Skeletal muscle satellite cell (primary cell): ENCODE measurements at regions not wholly inside any gene's neighbourhood (a gene's known extent, or its start where the extent isn't known, plus 50 kb on each side); places are given as distances from the start of the nearest gene placed in this dataset.

Experiments
- H3K27me3 ChIP-seq: 2 replicates; pipeline ENCODE4 v1.7.0; 2013; ENCODE audit warnings: low read length; ENCODE audit not compliant: control insufficient read depth, insufficient read depth
- H3K36me3 ChIP-seq: 2 replicates; pipeline ENCODE4 v1.7.0; 2013; ENCODE audit warnings: mild to moderate bottlenecking, control low read depth, low read length; ENCODE audit not compliant: insufficient read depth
- H3K4me1 ChIP-seq: 2 replicates; pipeline ENCODE4 v1.7.0; 2013; ENCODE audit warnings: low read length; ENCODE audit not compliant: control insufficient read depth, insufficient read depth
- H3K4me2 ChIP-seq: 2 replicates; pipeline ENCODE4 v1.7.0; 2013; ENCODE audit warnings: mild to moderate bottlenecking, low read length
- H3K4me3 ChIP-seq: 2 replicates; pipeline ENCODE4 v1.7.0; 2013; ENCODE audit warnings: low read length
- H3K9ac ChIP-seq: 2 replicates; pipeline ENCODE4 v1.7.0; 2013; ENCODE audit warnings: mild to moderate bottlenecking, low read depth, low read length, moderate library complexity
- H3K9me3 ChIP-seq: replicated peaks from 2 replicates; pipeline ENCODE4 v1.7.0; 2013; ENCODE audit warnings: mild to moderate bottlenecking, control low read depth, low read length

DNA sequence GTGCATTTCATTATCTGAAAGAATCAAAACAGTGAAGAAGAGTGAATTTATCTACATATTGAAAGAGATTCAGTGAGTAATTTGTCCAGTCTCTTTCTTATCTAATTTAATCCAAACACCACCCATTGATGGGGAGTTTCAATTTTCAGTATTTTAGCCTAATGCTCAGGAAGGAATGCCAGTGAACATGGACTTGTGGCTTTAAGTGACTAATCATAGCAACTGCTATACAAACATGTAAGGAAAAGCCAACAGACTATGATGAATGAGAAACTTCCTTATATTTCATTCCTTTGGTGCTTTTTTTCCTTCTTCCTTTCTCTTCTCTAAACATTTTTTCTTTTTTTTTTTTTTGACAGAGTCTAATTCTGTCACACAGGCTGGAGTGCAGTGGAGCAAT lies 885.8 kb downstream of the KCNJ2 start:
- Histone ChIP-seq H3K9me3 (no peaks in the 10 kb centered on the region), H3K36me3 (no peaks in the 10 kb centered on the region), H3K4me3 (no peak overlapping the region), H3K9ac (no peak overlapping the region), H3K4me2 (no peak overlapping the region), H3K4me1 (no peaks in the 10 kb centered on the region), H3K27me3 (no peaks in the 10 kb centered on the region)

DNA sequence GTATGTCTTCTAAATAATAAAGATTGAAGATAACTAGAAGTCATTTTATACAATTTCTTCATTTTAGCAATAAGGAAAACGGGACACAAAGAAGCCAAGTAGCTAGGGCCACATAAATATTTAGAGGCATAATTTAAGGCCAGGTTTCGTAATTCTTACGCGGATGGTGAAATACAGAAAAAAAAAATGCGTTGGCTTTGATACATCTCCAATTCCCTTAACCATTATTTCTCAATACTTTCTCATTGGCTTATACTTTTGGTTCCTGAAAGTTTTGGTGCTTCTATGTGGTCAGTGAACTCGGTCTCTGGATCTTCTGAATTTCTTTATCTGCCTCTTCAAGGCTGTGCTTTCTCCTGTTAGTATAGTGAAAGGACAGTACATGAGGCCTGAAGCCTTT lies 888.1 kb downstream of the KCNJ2 start:
- Histone ChIP-seq H3K9ac (no peak overlapping the region), H3K4me2 (no peak overlapping the region), H3K27me3 (no peaks in the 10 kb centered on the region)

DNA sequence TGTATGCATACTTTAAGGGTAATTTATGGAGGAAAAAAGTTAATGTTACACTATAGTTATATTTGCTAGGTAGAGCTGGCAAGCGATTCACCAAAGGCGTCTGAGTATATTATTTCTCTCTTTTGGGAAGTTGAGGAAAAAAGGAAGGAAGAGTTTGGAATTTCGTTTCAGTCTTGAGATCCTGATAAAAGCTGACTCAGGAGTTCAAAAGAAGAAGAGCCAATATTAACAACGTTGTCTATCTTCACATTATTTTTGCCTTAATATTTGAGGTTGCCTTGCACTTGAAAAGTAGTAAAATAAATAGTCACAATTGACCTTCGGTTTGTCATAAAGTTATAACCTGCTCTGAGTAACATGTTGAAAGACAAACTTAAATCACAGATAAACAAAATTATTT lies 888.6 kb downstream of the KCNJ2 start:
- Histone ChIP-seq H3K9ac (no peak overlapping the region), H3K4me2 (no peak overlapping the region), H3K9me3 (no peaks in the 10 kb centered on the region), H3K27me3 (no peaks in the 10 kb centered on the region), H3K4me1 (no peaks in the 10 kb centered on the region), H3K36me3 (no peaks in the 10 kb centered on the region), H3K4me3 (no peak overlapping the region)

More for the DNA sequence above, 888.1 kb downstream of the KCNJ2 start:
- Histone ChIP-seq H3K36me3 (no peaks in the 10 kb centered on the region), H3K4me1 (no peaks in the 10 kb centered on the region), H3K9me3 (no peaks in the 10 kb centered on the region), H3K4me3 (no peak overlapping the region)

DNA sequence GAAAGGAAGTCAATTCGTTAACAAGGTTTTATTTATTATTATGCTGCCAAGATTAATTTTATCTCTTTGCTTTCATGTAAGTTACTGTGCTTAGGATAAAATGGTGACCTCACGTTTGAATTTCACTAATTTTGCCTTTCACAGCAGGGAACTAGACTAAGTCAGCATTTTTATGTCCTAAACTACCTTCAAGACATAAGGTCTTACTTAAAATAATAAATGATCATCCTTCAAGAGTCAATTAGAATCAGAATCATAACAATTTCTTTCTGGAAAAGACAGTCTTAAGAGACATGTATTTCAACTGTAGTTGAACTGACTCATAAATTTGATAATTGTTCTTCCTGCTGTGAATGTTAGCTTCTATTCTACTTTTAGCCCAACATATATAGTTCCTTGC lies 893.8 kb downstream of the KCNJ2 start:
- Histone ChIP-seq H3K4me3 (no peak overlapping the region), H3K4me2 (no peak overlapping the region), H3K9me3 (no peaks in the 10 kb centered on the region), H3K27me3 (no peaks in the 10 kb centered on the region), H3K4me1 (no peaks in the 10 kb centered on the region), H3K9ac (no peak overlapping the region), H3K36me3 (no peaks in the 10 kb centered on the region)

DNA sequence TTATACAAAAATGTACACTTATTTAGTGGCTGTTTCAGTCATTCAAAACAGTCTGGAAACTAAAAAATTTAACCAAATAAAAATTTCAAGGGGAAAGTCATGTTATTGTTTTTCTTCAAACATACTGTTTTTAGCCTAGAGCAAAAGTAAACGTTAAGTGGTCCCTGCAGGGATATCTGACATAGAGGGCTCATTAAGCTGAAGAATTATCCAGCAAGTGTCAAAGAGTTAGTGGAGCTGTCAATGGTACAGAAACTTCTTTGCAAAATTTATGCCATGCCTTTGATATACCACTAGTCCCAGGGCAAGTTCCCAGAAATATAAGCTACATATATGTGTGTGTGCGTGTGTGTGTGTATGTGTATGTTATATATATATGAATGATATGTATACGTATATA lies 894.2 kb downstream of the KCNJ2 start:
- no peak overlapping the region for H3K4me2 ChIP-seq
- no peaks in the 10 kb centered on the region for H3K9me3 ChIP-seq
- no peak overlapping the region for H3K4me3 ChIP-seq
- no peak overlapping the region for H3K9ac ChIP-seq
- H3K4me1 ChIP-seq: no peaks in the 10 kb centered on the region
- H3K27me3 ChIP-seq: no peaks in the 10 kb centered on the region
- H3K36me3 ChIP-seq: no peaks in the 10 kb centered on the region

DNA sequence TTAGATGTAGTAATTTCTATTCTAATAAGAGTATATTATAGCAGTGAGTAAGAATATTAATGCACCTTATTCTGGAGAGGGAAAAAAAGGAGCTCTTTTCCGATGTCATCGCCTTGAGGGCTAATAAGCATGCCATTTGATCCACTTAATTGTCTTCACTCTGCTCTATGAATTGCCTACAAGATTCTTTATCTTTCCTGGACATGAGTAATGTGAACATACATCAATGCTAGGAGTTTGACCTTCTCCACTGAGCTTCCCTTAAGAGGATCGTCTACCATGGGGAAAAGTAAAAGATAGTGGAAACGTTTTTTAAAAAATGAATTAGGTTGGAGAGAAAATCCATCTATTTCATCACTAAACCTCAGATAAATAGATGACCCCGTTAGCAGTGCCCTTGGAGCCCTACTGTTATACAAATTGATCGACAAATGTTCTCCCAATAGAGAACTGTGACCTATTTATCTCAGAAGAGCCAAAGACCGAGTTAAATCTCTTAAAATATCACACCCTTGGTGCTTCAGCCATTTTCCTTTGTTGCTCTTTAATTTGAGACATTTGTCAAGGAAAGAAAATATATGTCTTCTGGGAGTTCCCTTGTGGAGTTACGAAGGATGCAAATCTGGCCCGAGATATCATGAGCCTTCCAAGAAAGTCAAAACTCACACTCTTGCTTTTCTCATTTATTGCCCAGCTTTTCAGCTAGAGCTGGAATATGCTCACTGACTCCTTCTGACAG lies 898.5 kb downstream of the KCNJ2 start:
- no peaks in the 10 kb centered on the region for H3K9me3 ChIP-seq
- H3K4me3 ChIP-seq: no peak overlapping the region
- no peak overlapping the region for H3K4me2 ChIP-seq
- H3K36me3 ChIP-seq: no peaks in the 10 kb centered on the region
- H3K9ac ChIP-seq: no peak overlapping the region
- H3K27me3 ChIP-seq: no peaks in the 10 kb centered on the region
- H3K4me1 ChIP-seq: peaks cover 14% of the 10 kb centered on the region

DNA sequence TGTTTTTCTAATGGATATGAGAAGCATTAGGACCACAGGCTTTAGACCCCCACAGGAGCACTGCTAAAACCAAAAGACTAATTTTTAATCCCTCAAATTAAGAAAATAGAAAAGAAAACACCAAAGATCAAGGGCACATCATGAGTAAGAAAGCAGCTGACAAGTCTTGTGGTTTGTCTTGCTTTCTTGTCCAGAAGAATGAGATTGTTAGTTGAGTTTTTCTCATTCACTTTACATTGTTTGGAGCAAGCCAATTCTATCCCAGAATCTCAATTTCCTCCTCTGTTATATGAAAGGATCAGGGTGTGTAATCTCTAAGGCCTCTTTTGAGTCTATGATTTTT lies 899.0 kb downstream of the KCNJ2 start:
- H3K9me3 ChIP-seq: no peaks in the 10 kb centered on the region
- peaks cover 14% of the 10 kb centered on the region for H3K4me1 ChIP-seq
- H3K27me3 ChIP-seq: no peaks in the 10 kb centered on the region
- no peak overlapping the region for H3K4me3 ChIP-seq
- no peaks in the 10 kb centered on the region for H3K36me3 ChIP-seq
- no peak overlapping the region for H3K4me2 ChIP-seq
- no peak overlapping the region for H3K9ac ChIP-seq

DNA sequence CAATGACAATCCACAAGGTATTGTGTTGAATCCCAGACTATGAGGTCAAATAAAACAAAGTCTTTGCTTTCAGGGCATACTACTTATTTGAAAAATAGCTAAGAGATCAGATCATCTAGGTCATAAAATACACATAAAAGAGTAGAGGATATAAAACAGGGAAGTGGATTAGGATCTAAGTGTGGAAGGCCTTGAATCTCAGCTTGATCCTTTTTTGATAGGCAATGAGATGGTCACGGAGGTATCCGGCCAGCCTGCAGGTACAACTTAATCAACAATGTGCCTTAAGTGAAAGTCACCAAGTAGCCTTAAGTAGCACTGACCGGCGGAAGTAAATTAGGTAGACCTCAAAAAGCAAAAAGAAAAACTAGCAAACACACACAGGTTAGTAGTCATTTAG lies 901.7 kb downstream of the KCNJ2 start:
- Histone ChIP-seq H3K9me3 (no peaks in the 10 kb centered on the region), H3K4me2 (no peak overlapping the region), H3K4me1 (peaks cover 14% of the 10 kb centered on the region), H3K36me3 (no peaks in the 10 kb centered on the region), H3K9ac (peak overlapping the region; percentile 30), H3K4me3 (no peak overlapping the region), H3K27me3 (no peaks in the 10 kb centered on the region)

DNA sequence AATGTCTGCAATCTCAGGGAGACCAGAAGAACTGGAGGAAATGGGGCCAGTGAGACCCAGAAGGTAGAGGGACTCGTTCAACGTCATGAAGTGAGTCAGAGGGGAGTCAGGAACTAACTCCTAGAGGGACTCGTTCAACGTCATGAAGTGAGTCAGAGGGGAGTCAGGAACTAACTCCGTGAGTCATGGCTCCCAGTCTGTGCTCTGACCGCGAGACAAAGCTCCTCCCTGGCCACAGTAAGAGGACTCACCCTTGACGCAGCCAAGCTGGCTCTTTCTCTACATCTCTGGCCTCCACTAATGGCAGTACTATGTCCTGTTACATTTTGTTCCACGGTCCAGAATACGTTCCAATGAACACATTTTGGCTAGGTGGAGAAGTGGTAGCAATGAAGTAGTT lies 902.5 kb downstream of the KCNJ2 start:
- Histone ChIP-seq H3K4me1 (peaks cover 14% of the 10 kb centered on the region), H3K9me3 (no peaks in the 10 kb centered on the region), H3K27me3 (no peaks in the 10 kb centered on the region), H3K9ac (peak overlapping the region; percentile 56), H3K36me3 (no peaks in the 10 kb centered on the region), H3K4me2 (peak overlapping the region; percentile 56), H3K4me3 (peak overlapping the region; percentile 31)

DNA sequence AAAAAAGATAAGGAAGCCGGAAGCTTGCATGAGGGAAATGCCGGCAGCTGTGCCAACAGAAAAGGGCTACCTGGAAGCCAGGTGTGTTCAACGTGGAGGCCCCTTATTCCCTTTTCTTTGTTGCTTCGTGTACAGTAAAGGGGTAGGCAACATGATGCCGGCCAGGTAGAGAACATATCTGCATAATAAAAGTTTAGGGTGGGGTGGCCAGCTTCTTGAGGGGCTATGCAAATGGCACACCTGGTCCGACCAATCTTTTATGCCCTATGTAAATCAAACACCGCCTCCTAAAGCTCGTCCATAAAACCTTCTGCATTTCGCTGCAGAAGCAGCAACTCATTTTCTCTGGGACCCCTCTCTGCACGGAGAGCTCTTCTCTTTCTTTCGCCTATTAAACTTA lies 911.6 kb downstream of the KCNJ2 start:
- no peak overlapping the region for H3K4me3 ChIP-seq
- no peak overlapping the region for H3K4me2 ChIP-seq
- no peaks in the 10 kb centered on the region for H3K27me3 ChIP-seq
- H3K4me1 ChIP-seq: no peaks in the 10 kb centered on the region
- no peaks in the 10 kb centered on the region for H3K9me3 ChIP-seq
- H3K36me3 ChIP-seq: no peaks in the 10 kb centered on the region
- no peak overlapping the region for H3K9ac ChIP-seq

DNA sequence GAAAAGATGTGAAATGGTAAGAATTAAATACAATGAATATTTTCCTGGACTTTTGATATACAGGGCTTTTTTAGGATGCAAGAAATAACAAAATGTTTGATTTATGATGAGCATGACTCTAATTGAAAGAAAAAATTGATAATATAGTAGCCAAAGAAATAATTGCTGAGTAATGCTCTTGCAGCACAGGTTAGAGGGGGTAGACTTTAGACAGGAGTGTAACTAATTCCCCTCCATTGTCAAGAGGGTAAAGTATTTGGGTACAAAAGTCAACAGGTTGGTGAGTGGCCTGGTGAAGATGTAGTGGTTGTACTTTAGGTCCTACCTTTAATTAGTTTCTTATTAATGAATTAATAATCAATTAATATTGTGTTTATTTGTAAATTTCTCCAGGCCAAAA lies 912.3 kb downstream of the KCNJ2 start:
- no peak overlapping the region for H3K4me3 ChIP-seq
- H3K9ac ChIP-seq: no peak overlapping the region
- H3K4me2 ChIP-seq: no peak overlapping the region
- H3K27me3 ChIP-seq: no peaks in the 10 kb centered on the region
- no peaks in the 10 kb centered on the region for H3K9me3 ChIP-seq
- H3K4me1 ChIP-seq: no peaks in the 10 kb centered on the region
- H3K36me3 ChIP-seq: no peaks in the 10 kb centered on the region

DNA sequence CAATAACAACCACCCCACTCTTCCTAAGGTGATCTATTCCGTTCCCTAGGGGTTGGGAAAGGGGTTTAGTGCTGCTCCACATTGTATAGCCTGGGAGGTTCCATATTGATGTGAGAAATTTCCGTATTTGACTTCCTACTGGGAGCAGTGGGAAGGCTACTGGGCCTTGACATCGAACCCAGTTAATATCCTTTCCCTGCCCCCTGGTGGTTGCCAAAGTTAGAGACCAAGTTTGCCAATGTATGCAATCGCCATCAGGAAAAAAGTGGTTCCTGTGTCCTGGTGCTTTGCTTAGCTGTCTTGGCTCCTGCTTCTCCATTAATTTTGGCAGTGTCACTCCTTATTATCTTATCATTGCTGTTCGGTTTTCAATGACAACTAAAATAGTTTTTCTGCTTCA lies 914.9 kb downstream of the KCNJ2 start:
- H3K4me2 ChIP-seq: no peak overlapping the region
- no peaks in the 10 kb centered on the region for H3K36me3 ChIP-seq
- H3K9ac ChIP-seq: no peak overlapping the region
- no peaks in the 10 kb centered on the region for H3K27me3 ChIP-seq
- H3K4me1 ChIP-seq: no peaks in the 10 kb centered on the region
- H3K4me3 ChIP-seq: no peak overlapping the region
- H3K9me3 ChIP-seq: no peaks in the 10 kb centered on the region
